ENCODE measurements at regions not wholly inside any gene's neighbourhood (a gene's known extent, or its start where the extent isn't known, plus 50 kb on each side); places are given as distances from the start of the nearest gene placed in this dataset.

- Histone ChIP-seq H3K4me3 (ENCODE audit: low read length) (no peak overlapping the region), H3K9ac (ENCODE audit: low read length) (peak overlapping the region; percentile 4), H3K27me3 (replicated peaks; ENCODE audit: control insufficient read depth, insufficient read depth, low read length) (no peaks in the 10 kb centered on the region), H3K36me3 (ENCODE audit: control insufficient read depth, insufficient read depth, low read length, severe bottlenecking) (no peaks in the 10 kb centered on the region), H3K4me1 (ENCODE audit: control insufficient read depth, insufficient read depth, low read length) (peaks cover 17% of the 10 kb centered on the region), H3K9me3 (ENCODE audit: control insufficient read depth, low read length) (peaks cover 4% of the 10 kb centered on the region)
- DNase-seq (ENCODE audit: low read depth): no peak
These were observed 271.2 kb downstream of the ARHGAP12 start for GRCh38 chr10:31657434-31657872.

- no peak for DNase-seq (ENCODE audit: low read depth)
- H3K4me3 ChIP-seq (ENCODE audit: low read length): peak overlapping the region; percentile 49
- H3K36me3 ChIP-seq (ENCODE audit: control insufficient read depth, insufficient read depth, low read length, severe bottlenecking): no peaks in the 10 kb centered on the region
These were observed 271.7 kb downstream of the ARHGAP12 start for GRCh38 chr10:31656851-31657433.

GRCh38 chr10:31652038-31652437 lies 276.6 kb downstream of the ARHGAP12 start:
- H3K27me3 ChIP-seq (replicated peaks; ENCODE audit: control insufficient read depth, insufficient read depth, low read length): no peaks in the 10 kb centered on the region
- H3K4me1 ChIP-seq (ENCODE audit: control insufficient read depth, insufficient read depth, low read length): peaks cover 19% of the 10 kb centered on the region
- peaks cover 4% of the 10 kb centered on the region for H3K9me3 ChIP-seq (ENCODE audit: control insufficient read depth, low read length)
- no peaks in the 10 kb centered on the region for H3K36me3 ChIP-seq (ENCODE audit: control insufficient read depth, insufficient read depth, low read length, severe bottlenecking)
- no peak for DNase-seq (ENCODE audit: low read depth)
- no peak overlapping the region for H3K4me3 ChIP-seq (ENCODE audit: low read length)
- no peak overlapping the region for H3K9ac ChIP-seq (ENCODE audit: low read length)

More at GRCh38 chr10:31656851-31657433, 271.7 kb downstream of the ARHGAP12 start:
- Histone ChIP-seq H3K4me1 (ENCODE audit: control insufficient read depth, insufficient read depth, low read length) (peaks cover 17% of the 10 kb centered on the region), H3K27me3 (replicated peaks; ENCODE audit: control insufficient read depth, insufficient read depth, low read length) (no peaks in the 10 kb centered on the region), H3K9ac (ENCODE audit: low read length) (peak overlapping the region; percentile 4), H3K9me3 (ENCODE audit: control insufficient read depth, low read length) (peaks cover 4% of the 10 kb centered on the region)

- H3K4me3 ChIP-seq (ENCODE audit: low read length): peak overlapping the region; percentile 76
- no peaks in the 10 kb centered on the region for H3K36me3 ChIP-seq (ENCODE audit: control insufficient read depth, insufficient read depth, low read length, severe bottlenecking)
- H3K9me3 ChIP-seq (ENCODE audit: control insufficient read depth, low read length): no peaks in the 10 kb centered on the region
- peak overlapping the region; percentile 50 for H3K9ac ChIP-seq (ENCODE audit: low read length)
- DNase-seq (ENCODE audit: low read depth): peak; percentile 92
- H3K4me1 ChIP-seq (ENCODE audit: control insufficient read depth, insufficient read depth, low read length): peaks cover 12% of the 10 kb centered on the region
- no peaks in the 10 kb centered on the region for H3K27me3 ChIP-seq (replicated peaks; ENCODE audit: control insufficient read depth, insufficient read depth, low read length)
These were observed 278.6 kb downstream of the ARHGAP12 start for GRCh38 chr10:31650010-31650409.

- H3K36me3 ChIP-seq (ENCODE audit: control insufficient read depth, insufficient read depth, low read length, severe bottlenecking): no peaks in the 10 kb centered on the region
- no peaks in the 10 kb centered on the region for H3K27me3 ChIP-seq (replicated peaks; ENCODE audit: control insufficient read depth, insufficient read depth, low read length)
- H3K9ac ChIP-seq (ENCODE audit: low read length): peak overlapping the region; percentile 50
- H3K4me3 ChIP-seq (ENCODE audit: low read length): no peak overlapping the region
- peaks cover 16% of the 10 kb centered on the region for H3K4me1 ChIP-seq (ENCODE audit: control insufficient read depth, insufficient read depth, low read length)
- no peak for DNase-seq (ENCODE audit: low read depth)
- H3K9me3 ChIP-seq (ENCODE audit: control insufficient read depth, low read length): no peaks in the 10 kb centered on the region
These were observed 279.7 kb downstream of the ARHGAP12 start for GRCh38 chr10:31648966-31649365.

- no peaks in the 10 kb centered on the region for H3K9me3 ChIP-seq (ENCODE audit: control insufficient read depth, low read length)
- H3K27me3 ChIP-seq (replicated peaks; ENCODE audit: control insufficient read depth, insufficient read depth, low read length): no peaks in the 10 kb centered on the region
- peaks cover 16% of the 10 kb centered on the region for H3K4me1 ChIP-seq (ENCODE audit: control insufficient read depth, insufficient read depth, low read length)
- no peaks in the 10 kb centered on the region for H3K36me3 ChIP-seq (ENCODE audit: control insufficient read depth, insufficient read depth, low read length, severe bottlenecking)
- no peak overlapping the region for H3K9ac ChIP-seq (ENCODE audit: low read length)
- H3K4me3 ChIP-seq (ENCODE audit: low read length): no peak overlapping the region
- no peak for DNase-seq (ENCODE audit: low read depth)
These were observed 280.8 kb downstream of the ARHGAP12 start for GRCh38 chr10:31647861-31648260.

GRCh38 chr10:31646519-31646918 lies 282.1 kb downstream of the ARHGAP12 start:
- H3K4me3 ChIP-seq (ENCODE audit: low read length): no peak overlapping the region
- H3K4me1 ChIP-seq (ENCODE audit: control insufficient read depth, insufficient read depth, low read length): peaks cover 16% of the 10 kb centered on the region
- DNase-seq (ENCODE audit: low read depth): no peak
- H3K9ac ChIP-seq (ENCODE audit: low read length): no peak overlapping the region
- no peaks in the 10 kb centered on the region for H3K9me3 ChIP-seq (ENCODE audit: control insufficient read depth, low read length)
- H3K27me3 ChIP-seq (replicated peaks; ENCODE audit: control insufficient read depth, insufficient read depth, low read length): no peaks in the 10 kb centered on the region
- no peaks in the 10 kb centered on the region for H3K36me3 ChIP-seq (ENCODE audit: control insufficient read depth, insufficient read depth, low read length, severe bottlenecking)

- Histone ChIP-seq H3K36me3 (ENCODE audit: control insufficient read depth, insufficient read depth, low read length, severe bottlenecking) (no peaks in the 10 kb centered on the region), H3K4me3 (ENCODE audit: low read length) (no peak overlapping the region), H3K9me3 (ENCODE audit: control insufficient read depth, low read length) (no peaks in the 10 kb centered on the region), H3K9ac (ENCODE audit: low read length) (no peak overlapping the region), H3K4me1 (ENCODE audit: control insufficient read depth, insufficient read depth, low read length) (peaks cover 16% of the 10 kb centered on the region), H3K27me3 (replicated peaks; ENCODE audit: control insufficient read depth, insufficient read depth, low read length) (no peaks in the 10 kb centered on the region)
- no peak for DNase-seq (ENCODE audit: low read depth)
These were observed 282.8 kb downstream of the ARHGAP12 start for GRCh38 chr10:31645786-31646185.

- no peaks in the 10 kb centered on the region for H3K9me3 ChIP-seq (ENCODE audit: control insufficient read depth, low read length)
- H3K36me3 ChIP-seq (ENCODE audit: control insufficient read depth, insufficient read depth, low read length, severe bottlenecking): no peaks in the 10 kb centered on the region
- no peak overlapping the region for H3K4me3 ChIP-seq (ENCODE audit: low read length)
- DNase-seq (ENCODE audit: low read depth): no peak
- H3K27me3 ChIP-seq (replicated peaks; ENCODE audit: control insufficient read depth, insufficient read depth, low read length): no peaks in the 10 kb centered on the region
- no peak overlapping the region for H3K9ac ChIP-seq (ENCODE audit: low read length)
- peaks cover 12% of the 10 kb centered on the region for H3K4me1 ChIP-seq (ENCODE audit: control insufficient read depth, insufficient read depth, low read length)
These were observed 283.5 kb downstream of the ARHGAP12 start for GRCh38 chr10:31644931-31645633.

GRCh38 chr10:31642281-31642680 lies 286.4 kb downstream of the ARHGAP12 start:
- H3K36me3 ChIP-seq (ENCODE audit: control insufficient read depth, insufficient read depth, low read length, severe bottlenecking): no peaks in the 10 kb centered on the region
- H3K4me3 ChIP-seq (ENCODE audit: low read length): no peak overlapping the region
- H3K4me1 ChIP-seq (ENCODE audit: control insufficient read depth, insufficient read depth, low read length): peaks cover 5% of the 10 kb centered on the region
- DNase-seq (ENCODE audit: low read depth): no peak
- H3K9me3 ChIP-seq (ENCODE audit: control insufficient read depth, low read length): no peaks in the 10 kb centered on the region
- no peak overlapping the region for H3K9ac ChIP-seq (ENCODE audit: low read length)
- H3K27me3 ChIP-seq (replicated peaks; ENCODE audit: control insufficient read depth, insufficient read depth, low read length): no peaks in the 10 kb centered on the region

- H3K4me1 ChIP-seq (ENCODE audit: control insufficient read depth, insufficient read depth, low read length): no peaks in the 10 kb centered on the region
- H3K9me3 ChIP-seq (ENCODE audit: control insufficient read depth, low read length): no peaks in the 10 kb centered on the region
- no peak overlapping the region for H3K4me3 ChIP-seq (ENCODE audit: low read length)
- H3K27me3 ChIP-seq (replicated peaks; ENCODE audit: control insufficient read depth, insufficient read depth, low read length): no peaks in the 10 kb centered on the region
- DNase-seq (ENCODE audit: low read depth): no peak
- no peak overlapping the region for H3K9ac ChIP-seq (ENCODE audit: low read length)
- H3K36me3 ChIP-seq (ENCODE audit: control insufficient read depth, insufficient read depth, low read length, severe bottlenecking): no peaks in the 10 kb centered on the region
These were observed 293.1 kb downstream of the ARHGAP12 start for GRCh38 chr10:31635415-31636065.
